ENCODE measurements at regions not wholly inside any gene's neighbourhood (a gene's known extent, or its start where the extent isn't known, plus 50 kb on each side); places are given as distances from the start of the nearest gene placed in this dataset.

- TF ChIP-seq, protein P1, sequence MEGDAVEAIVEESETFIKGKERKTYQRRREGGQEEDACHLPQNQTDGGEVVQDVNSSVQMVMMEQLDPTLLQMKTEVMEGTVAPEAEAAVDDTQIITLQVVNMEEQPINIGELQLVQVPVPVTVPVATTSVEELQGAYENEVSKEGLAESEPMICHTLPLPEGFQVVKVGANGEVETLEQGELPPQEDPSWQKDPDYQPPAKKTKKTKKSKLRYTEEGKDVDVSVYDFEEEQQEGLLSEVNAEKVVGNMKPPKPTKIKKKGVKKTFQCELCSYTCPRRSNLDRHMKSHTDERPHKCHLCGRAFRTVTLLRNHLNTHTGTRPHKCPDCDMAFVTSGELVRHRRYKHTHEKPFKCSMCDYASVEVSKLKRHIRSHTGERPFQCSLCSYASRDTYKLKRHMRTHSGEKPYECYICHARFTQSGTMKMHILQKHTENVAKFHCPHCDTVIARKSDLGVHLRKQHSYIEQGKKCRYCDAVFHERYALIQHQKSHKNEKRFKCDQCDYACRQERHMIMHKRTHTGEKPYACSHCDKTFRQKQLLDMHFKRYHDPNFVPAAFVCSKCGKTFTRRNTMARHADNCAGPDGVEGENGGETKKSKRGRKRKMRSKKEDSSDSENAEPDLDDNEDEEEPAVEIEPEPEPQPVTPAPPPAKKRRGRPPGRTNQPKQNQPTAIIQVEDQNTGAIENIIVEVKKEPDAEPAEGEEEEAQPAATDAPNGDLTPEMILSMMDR (IDR thresholded peaks at IDR 0.05; ENCODE audit: low read depth, low read length, poor library complexity, severe bottlenecking) = no peak
- no peak for TF ChIP-seq EZH2phosphoT487 (IDR thresholded peaks at IDR 0.05; ENCODE audit: borderline replicate concordance, low read length)
Measured at GRCh38 chr4:173827707-173828106, 297.7 kb upstream of the HAND2 start.
